Cardiac muscle cell (in vitro differentiated cells and primary cell): ENCODE measurements at regions not wholly inside any gene's neighbourhood (a gene's known extent, or its start where the extent isn't known, plus 50 kb on each side); places are given as distances from the start of the nearest gene placed in this dataset.
"Not testable (repeated sequence)": the region's sequence is repeated elsewhere in the genome, so short reads cannot be mapped to it uniquely, and the experiment has no call there.

Source experiments
- DNase-seq, 2 donors: peaks; one replicate each; pipeline versions ENCODE4 v3.0.0 to v3.0.0-alpha.2; 2010 to 2017; ENCODE audit warnings: low read depth in 1 of 2, low spot score in 1 of 2
- H3K27ac ChIP-seq: fragments of 200-600 bp; sonication (generic); 2 replicates; pipeline ENCODE4 v1.5.1; 2016
- H3K27me3 ChIP-seq: fragments of 200-600 bp; sonication (generic); 2 replicates; pipeline ENCODE4 v1.6.0; 2016; ENCODE audit warnings: control low read depth
- H3K36me3 ChIP-seq: fragments of 200-600 bp; sonication (generic); 2 replicates; pipeline ENCODE4 v1.5.1; 2016; ENCODE audit warnings: control low read depth
- H3K4me1 ChIP-seq: fragments of 200-600 bp; sonication (generic); 2 replicates; pipeline ENCODE4 v1.8.1; 2017; ENCODE audit warnings: low read depth, mild to moderate bottlenecking, mixed run types
- H3K4me3 ChIP-seq: fragments of 200-600 bp; sonication (generic); 2 replicates; pipeline ENCODE4 v1.5.1; 2016; ENCODE audit warnings: mild to moderate bottlenecking
- H3K9me3 ChIP-seq: fragments of 200-600 bp; sonication (generic); 2 replicates; pipeline ENCODE4 v1.5.1; 2017; ENCODE audit warnings: low read depth, mild to moderate bottlenecking, control low read depth
- TF ChIP-seq, protein P1 (sequence below): IDR thresholded peaks from 2 replicates; pipeline ENCODE4 v1.5.1; 2012; ENCODE audit warnings: low read depth, mild to moderate bottlenecking, low read length

DNA sequence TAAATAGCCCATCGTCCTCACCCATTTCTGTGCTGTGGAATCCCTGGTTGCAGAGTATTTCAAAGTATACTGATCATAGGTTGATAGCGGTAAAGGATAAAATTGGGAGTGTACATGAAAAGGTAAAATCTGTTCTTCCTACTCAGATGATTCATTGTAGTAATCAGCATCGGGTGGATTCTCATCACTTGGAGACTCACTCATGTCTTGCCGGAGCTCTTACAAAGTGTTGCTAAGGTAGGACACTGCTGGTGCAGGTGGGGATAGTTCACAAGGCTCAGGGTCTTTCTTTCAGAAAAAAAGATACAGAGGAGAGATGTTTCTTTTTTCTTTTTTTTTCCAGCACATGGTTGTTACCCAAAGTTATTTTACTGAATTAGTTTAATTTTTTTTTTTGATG lies 84.8 kb downstream of the MTNR1B start:
- Histone ChIP-seq H3K27me3 (peaks cover 27% of the 10 kb centered on the region), H3K27ac (no peak overlapping the region), H3K4me1 (peaks cover 8% of the 10 kb centered on the region), H3K36me3 (no peaks in the 10 kb centered on the region), H3K9me3 (no peaks in the 10 kb centered on the region), H3K4me3 (no peak overlapping the region)
- no peak for DNase-seq
- TF ChIP-seq, protein P1, sequence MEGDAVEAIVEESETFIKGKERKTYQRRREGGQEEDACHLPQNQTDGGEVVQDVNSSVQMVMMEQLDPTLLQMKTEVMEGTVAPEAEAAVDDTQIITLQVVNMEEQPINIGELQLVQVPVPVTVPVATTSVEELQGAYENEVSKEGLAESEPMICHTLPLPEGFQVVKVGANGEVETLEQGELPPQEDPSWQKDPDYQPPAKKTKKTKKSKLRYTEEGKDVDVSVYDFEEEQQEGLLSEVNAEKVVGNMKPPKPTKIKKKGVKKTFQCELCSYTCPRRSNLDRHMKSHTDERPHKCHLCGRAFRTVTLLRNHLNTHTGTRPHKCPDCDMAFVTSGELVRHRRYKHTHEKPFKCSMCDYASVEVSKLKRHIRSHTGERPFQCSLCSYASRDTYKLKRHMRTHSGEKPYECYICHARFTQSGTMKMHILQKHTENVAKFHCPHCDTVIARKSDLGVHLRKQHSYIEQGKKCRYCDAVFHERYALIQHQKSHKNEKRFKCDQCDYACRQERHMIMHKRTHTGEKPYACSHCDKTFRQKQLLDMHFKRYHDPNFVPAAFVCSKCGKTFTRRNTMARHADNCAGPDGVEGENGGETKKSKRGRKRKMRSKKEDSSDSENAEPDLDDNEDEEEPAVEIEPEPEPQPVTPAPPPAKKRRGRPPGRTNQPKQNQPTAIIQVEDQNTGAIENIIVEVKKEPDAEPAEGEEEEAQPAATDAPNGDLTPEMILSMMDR: no peak

DNA sequence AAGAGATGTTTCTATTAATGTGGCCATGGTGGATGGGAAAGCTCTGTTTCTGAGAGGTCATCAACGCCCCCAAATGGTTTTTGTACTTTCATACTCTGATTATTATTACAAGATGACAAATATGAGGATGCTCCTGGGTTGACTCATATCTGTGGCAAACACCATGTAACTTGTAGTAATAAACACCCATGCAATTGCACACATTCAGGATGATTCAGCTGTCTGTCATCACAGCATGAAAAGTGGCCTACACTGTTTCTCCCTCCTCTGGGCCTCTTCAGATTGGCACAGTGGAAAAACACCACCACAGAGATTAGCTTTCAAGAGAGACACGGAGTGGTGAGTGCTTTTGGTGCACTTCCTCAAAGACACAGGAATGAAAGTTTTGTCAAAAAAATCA lies 85.4 kb downstream of the MTNR1B start:
- no peaks in the 10 kb centered on the region for H3K9me3 ChIP-seq
- no peak overlapping the region for H3K4me3 ChIP-seq
- H3K27ac ChIP-seq: no peak overlapping the region
- TF ChIP-seq, protein P1: no peak
- DNase-seq: peak in 1 of 2 donors; percentile 89
- H3K27me3 ChIP-seq: peaks cover 24% of the 10 kb centered on the region
- peaks cover 14% of the 10 kb centered on the region for H3K4me1 ChIP-seq
- H3K36me3 ChIP-seq: no peaks in the 10 kb centered on the region

DNA sequence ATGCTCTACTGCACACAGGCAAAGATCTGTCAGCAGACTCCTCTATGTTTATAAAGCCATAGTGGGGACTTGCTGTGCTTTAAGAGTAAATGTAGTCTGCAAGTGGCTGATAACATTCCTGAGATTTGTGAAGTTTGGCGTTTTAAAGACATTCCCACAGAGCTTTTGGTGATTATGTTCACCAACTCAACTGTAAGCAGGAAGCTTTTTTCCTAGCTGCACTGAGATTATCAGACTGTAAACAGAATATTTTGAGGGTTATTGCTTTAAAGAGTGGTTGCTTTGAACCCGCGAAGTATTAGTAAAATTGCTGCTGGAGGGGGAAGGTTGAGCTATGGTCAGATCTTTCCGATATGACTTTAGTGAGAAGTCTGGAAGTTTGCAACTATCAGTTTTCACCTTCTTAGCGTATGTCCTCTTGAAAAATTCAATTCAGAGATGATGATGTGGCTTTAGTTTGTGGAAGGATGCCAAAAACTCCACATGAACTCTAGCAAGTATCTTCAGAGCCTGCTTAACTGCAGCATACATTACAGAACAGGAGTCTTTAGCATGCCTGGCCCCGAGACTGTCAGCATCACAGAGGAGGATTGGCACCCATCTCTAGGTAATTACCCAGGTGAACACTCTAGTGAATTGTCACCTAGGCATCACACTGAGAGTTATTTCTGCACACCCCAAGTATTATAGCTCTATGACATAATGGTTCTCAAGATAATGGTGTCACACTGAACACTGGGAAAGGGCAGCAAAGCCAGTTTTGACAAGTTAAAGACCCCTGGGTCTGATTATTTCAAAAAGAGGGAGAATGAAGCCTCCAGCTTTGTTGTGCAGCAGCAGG lies 89.9 kb downstream of the MTNR1B start:
- no peaks in the 10 kb centered on the region for H3K27me3 ChIP-seq
- no peaks in the 10 kb centered on the region for H3K9me3 ChIP-seq
- TF ChIP-seq, protein P1: no peak
- DNase-seq: peak; percentile 48 to 77
- H3K36me3 ChIP-seq: no peaks in the 10 kb centered on the region
- peak overlapping the region; percentile 29 for H3K27ac ChIP-seq
- peaks cover 15% of the 10 kb centered on the region for H3K4me1 ChIP-seq
- no peak overlapping the region for H3K4me3 ChIP-seq

DNA sequence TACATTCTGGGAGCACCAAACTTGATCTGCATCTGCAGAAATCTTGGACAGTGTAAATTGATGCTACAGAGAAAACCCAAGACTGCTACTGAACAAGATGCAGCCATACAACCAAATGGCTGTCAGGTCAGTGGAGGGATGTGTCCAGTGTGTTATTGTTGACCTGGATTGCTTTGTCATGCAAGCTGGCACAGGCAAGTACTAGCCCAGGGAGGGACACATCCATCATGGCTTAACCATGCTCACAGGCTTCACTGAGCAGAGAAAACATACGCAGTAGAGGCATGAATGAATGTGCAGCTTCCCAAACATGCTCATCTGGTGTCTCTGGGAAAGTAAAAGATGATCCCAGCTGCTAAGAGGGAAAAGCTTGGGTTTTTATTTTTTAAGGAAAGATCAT lies 93.6 kb downstream of the MTNR1B start:
- Histone ChIP-seq H3K4me1 (peaks cover 15% of the 10 kb centered on the region), H3K36me3 (no peaks in the 10 kb centered on the region), H3K27ac (no peak overlapping the region), H3K9me3 (no peaks in the 10 kb centered on the region), H3K27me3 (no peaks in the 10 kb centered on the region), H3K4me3 (no peak overlapping the region)
- TF ChIP-seq, protein P1: no peak
- DNase-seq: no peak

DNA sequence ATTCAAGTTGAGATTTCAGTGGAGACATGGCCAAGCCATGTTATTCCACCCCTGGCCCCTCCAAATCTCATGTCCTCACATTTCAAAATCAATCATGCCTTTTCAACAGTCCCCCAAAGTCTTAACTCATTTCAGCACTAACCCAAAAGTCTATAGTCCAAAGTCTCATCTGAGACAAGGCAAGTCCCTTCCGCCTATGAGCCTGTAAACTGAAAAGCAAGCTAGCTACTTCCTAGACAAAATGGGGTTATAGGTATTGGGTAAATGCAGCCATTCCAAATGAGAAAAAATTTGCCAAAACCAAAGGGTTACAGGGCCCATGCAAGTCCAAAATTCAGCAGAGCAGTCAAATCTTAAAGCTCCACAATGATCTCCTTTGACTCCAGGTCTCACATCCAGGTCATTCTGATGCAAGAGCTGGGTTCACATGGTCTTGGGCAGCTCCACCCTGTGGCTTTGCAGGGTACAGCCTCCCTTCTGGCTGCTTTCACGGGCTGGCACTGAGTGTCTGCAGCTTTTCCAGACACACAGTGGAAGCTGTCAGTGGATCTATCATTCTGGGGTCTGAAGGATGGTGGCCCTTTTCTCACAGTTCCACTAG lies 95.7 kb downstream of the MTNR1B start:
- peak in 1 of 2 donors; percentile 26 for DNase-seq

More for the DNA sequence above, 95.7 kb downstream of the MTNR1B start:
- not testable (repeated sequence) for H3K36me3 ChIP-seq, H3K9me3 ChIP-seq, H3K4me3 ChIP-seq, H3K27me3 ChIP-seq, H3K27ac ChIP-seq, H3K4me1 ChIP-seq
- TF ChIP-seq, protein P1: peak; percentile 41
